T-cell (primary cell): ENCODE measurements at regions not wholly inside any gene's neighbourhood (a gene's known extent, or its start where the extent isn't known, plus 50 kb on each side); places are given as distances from the start of the nearest gene placed in this dataset.

Source experiments
- ATAC-seq, 4 experiments: fragments of 200-7000 bp in 3 of 4; fragments of 150-1000 bp in 1 of 4; cut with Tn5 transposase; replicated peaks in 1 of 4; 1 replicate in 3 of 4; 2 replicates in 1 of 4; pipeline ENCODE4 v1.10.0; 2021; ENCODE audit warnings: moderate library complexity in 3 of 4, mild to moderate bottlenecking in 2 of 4, moderate number of reproducible peaks in 1 of 4
- CTCF ChIA-PET, 2 donors: fragments of 300-600 bp; sonication (Branson Sonifier 250); formaldehyde crosslinking; loops; one replicate each; lab custom pipeline; 2022; ENCODE audit warnings: antibody characterized with exemption in 2 of 2; lab: Charles Lee
- POLR2A ChIA-PET, 2 donors: fragments of 300-600 bp; sonication (Branson Sonifier 250); formaldehyde crosslinking; loops; one replicate each; lab custom pipeline; 2022; ENCODE audit warnings: antibody characterized with exemption in 2 of 2; lab: Charles Lee
- DNase-seq, 35 experiments: peaks; one replicate each; pipeline versions ENCODE4 v3.0.0 to v3.0.0-alpha.2; 2013 to 2023
- H3K27ac ChIP-seq: one replicate; pipeline ENCODE4 v1.5.1; 2013; ENCODE audit warnings: low read length
- H3K27me3 ChIP-seq, 2 experiments: replicated peaks in 1 of 2; 1 replicate in 1 of 2; 2 replicates in 1 of 2; pipeline versions ENCODE4 v1.6.1 to v1.7.0; 2013; ENCODE audit warnings: low read length in 1 of 2, mixed read lengths in 1 of 2; ENCODE audit not compliant: control insufficient read depth in 2 of 2, insufficient read depth in 2 of 2; ENCODE audit errors: extremely low read depth in 1 of 2
- H3K36me3 ChIP-seq, 2 donors: 1 replicate in 1 of 2; 2 replicates in 1 of 2; pipeline versions ENCODE4 v1.6.1 to v1.7.0; 2013; ENCODE audit warnings: low read length in 1 of 2; ENCODE audit not compliant: control insufficient read depth in 2 of 2, insufficient read depth in 1 of 2; ENCODE audit errors: extremely low read depth in 1 of 2
- H3K4me1 ChIP-seq, 2 experiments: 1 replicate in 1 of 2; 2 replicates in 1 of 2; pipeline versions ENCODE4 v1.6.1 to v1.7.0; 2013; ENCODE audit warnings: low read length in 2 of 2, mixed read lengths in 1 of 2; ENCODE audit not compliant: insufficient read depth in 2 of 2, control insufficient read depth in 1 of 2; ENCODE audit errors: extremely low read depth in 1 of 2
- H3K4me3 ChIP-seq, 2 donors: 1 replicate in 1 of 2; 2 replicates in 1 of 2; pipeline versions ENCODE4 v1.5.1 to v1.7.0; 2013; ENCODE audit warnings: mild to moderate bottlenecking in 2 of 2, low read length in 1 of 2, moderate library complexity in 1 of 2; ENCODE audit not compliant: control insufficient read depth in 1 of 2; ENCODE audit errors: extremely low read depth in 1 of 2
- H3K9me3 ChIP-seq: 2 replicates; pipeline ENCODE4 v1.7.0; 2013
- H3K27ac Mint-ChIP-seq, 2 donors: one replicate each; pipeline ENCODE4 v1.8.0; 2020 to 2021; ENCODE audit warnings: mild to moderate bottlenecking in 2 of 2, mixed read lengths in 2 of 2
- H3K27me3 Mint-ChIP-seq, 2 donors: one replicate each; pipeline ENCODE4 v1.8.0; 2021 to 2022; ENCODE audit warnings: mixed read lengths in 2 of 2
- H3K36me3 Mint-ChIP-seq: one replicate; pipeline ENCODE4 v1.8.0; 2021; ENCODE audit warnings: mixed read lengths
- H3K4me1 Mint-ChIP-seq, 3 donors: one replicate each; pipeline ENCODE4 v1.8.0; 2020 to 2022; ENCODE audit warnings: mixed read lengths in 3 of 3, mild to moderate bottlenecking in 1 of 3
- H3K4me3 Mint-ChIP-seq, 3 donors: one replicate each; pipeline ENCODE4 v1.8.0; 2020 to 2022; ENCODE audit warnings: mild to moderate bottlenecking in 3 of 3, mixed read lengths in 3 of 3, moderate library complexity in 3 of 3
- H3K9me3 Mint-ChIP-seq, 3 donors: one replicate each; pipeline ENCODE4 v1.8.0; 2020 to 2022; ENCODE audit warnings: mixed read lengths in 3 of 3
- WGBS: methylation state at CpG from one replicate; pipeline ENCODE4 v1.1.5; 2013; ENCODE audit warnings: missing lambda C conversion rate; ENCODE audit not compliant: insufficient coverage; 5-methylcytosine and 5-hydroxymethylcytosine counted together

DNA sequence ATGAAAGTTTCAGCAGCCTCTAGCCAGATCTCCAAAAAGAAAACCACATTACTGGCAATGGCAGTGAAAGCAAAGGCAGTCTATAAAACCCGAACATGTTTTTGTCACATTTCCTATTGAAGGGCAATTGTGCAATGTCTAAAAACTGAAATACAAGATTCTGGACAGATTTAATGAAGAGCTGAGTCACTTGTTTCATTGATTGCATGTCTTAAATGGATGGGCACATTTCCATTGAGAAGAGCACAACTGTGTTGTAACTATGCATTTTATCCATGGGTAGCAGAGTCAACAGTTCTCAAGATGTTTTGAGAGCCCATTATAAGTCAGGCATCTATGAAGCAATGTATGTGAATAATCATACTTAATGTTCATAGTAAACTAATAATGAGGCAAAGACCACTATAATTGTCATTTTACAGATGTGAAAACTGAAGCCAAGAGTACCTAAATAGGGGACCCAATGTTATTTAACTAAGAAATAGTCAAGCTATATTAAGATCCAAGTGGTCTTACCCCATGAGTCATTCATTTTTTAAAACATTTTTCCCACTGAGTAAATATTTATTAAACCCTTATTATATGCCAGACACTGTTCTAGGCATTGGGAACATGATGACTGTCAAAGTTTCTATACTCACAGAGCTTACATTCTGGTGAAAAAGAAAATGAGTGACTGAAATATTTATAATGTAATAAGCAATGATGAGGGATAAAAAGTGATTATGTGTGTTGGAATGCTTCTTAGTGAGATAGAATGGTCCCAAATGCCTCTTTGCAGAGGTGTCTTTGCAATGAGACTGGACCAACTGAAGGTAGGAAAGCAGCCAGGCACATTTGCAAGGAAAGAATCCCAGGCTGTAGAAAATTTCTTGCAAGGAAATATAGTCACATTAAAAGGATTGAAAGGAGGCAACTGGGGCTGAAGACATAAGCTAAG is 818.9 kb upstream of the ACVR2A start:
- H3K27ac Mint-ChIP-seq: no peak overlapping the region
- no peaks in the 10 kb centered on the region for H3K4me1 Mint-ChIP-seq
- ATAC-seq (no peak), DNase-seq (no peak)
- POLR2A ChIA-PET: no interaction called here
- CTCF ChIA-PET: no interaction called here
- H3K4me3 Mint-ChIP-seq: no peak overlapping the region
- H3K9me3 ChIP-seq: no peaks in the 10 kb centered on the region
- WGBS: 88% methylated on average over 1 of the region's 1 CpG
- peaks cover 5 to 10% (median 10%) of the 10 kb centered on the region in 3 donors for H3K9me3 Mint-ChIP-seq
- H3K27me3 Mint-ChIP-seq: peaks cover 9 to 18% of the 10 kb centered on the region in 2 donors
- no peaks in the 10 kb centered on the region for H3K27me3 ChIP-seq
- no peaks in the 10 kb centered on the region for H3K36me3 Mint-ChIP-seq
- no peaks in the 10 kb centered on the region for H3K4me1 ChIP-seq
- no peaks in the 10 kb centered on the region for H3K36me3 ChIP-seq
- H3K4me3 ChIP-seq: no peak overlapping the region
- H3K27ac ChIP-seq: no peak overlapping the region

DNA sequence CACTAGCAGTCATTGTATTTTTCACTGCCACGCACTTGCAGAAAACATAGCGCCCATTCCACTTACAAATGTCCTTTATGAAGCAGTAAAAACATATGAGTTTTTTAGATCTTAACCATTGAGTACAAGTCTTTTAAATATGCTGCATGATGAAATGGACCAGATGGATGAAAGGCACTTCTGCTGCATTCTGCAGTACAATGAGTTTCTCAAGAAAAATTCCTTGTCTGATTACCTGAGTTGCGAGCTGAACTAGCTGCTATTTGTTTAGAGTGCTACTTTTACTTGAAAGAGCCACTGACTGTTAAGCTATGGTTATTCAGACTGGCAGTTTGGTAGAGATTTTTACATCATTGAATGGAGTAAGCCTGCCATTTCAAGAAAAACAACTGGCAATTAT is 825.5 kb upstream of the ACVR2A start:
- ATAC-seq (no peak), DNase-seq (no peak)
- H3K27ac ChIP-seq: no peak overlapping the region
- H3K36me3 ChIP-seq: no peaks in the 10 kb centered on the region
- no peaks in the 10 kb centered on the region for H3K9me3 ChIP-seq
- H3K27me3 Mint-ChIP-seq: peaks cover 2 to 8% of the 10 kb centered on the region in 2 donors
- no peaks in the 10 kb centered on the region for H3K4me1 ChIP-seq
- ChIA-PET POLR2A (no interaction called here), CTCF (no interaction called here)
- H3K27ac Mint-ChIP-seq: no peak overlapping the region
- WGBS: 67% methylated on average over 1 of the region's 3 CpGs
- H3K4me3 ChIP-seq: no peak overlapping the region
- H3K27me3 ChIP-seq: no peaks in the 10 kb centered on the region
- no peaks in the 10 kb centered on the region for H3K36me3 Mint-ChIP-seq
- no peaks in the 10 kb centered on the region for H3K4me1 Mint-ChIP-seq
- H3K9me3 Mint-ChIP-seq: peaks cover 5 to 10% (median 7%) of the 10 kb centered on the region in 3 donors
- no peak overlapping the region for H3K4me3 Mint-ChIP-seq

DNA sequence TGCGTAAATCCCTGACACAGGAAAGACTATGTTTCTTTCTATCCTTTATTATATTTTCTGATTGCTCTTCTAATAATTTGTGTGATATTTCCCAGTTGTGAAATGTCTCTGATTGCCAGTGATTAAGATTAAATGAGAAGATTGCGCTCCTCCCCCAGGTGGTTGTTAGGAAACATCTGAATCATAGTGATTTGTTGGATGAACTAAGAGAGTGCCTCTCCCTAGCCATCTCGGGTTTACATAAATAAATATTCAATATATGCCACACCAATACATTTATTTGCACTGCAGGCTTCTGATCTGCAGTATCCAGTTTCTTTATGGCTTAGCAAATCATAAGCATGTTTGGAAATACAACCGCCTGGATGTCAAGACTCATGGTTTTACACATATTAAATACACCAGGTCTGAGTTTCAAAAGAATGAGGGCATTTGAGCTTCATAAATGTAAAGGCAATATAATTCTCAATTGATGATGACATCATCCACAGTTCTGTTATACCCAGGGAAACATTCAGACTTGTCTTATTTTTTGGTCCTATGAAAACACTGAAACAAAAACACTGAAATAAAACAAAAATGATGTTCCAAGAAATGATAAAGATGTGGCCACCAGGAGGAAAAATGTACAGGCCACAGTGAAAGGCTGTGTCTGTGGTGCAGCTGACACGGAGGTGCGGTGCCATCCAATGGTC is 826.7 kb upstream of the ACVR2A start:
- Mint-ChIP-seq H3K27ac (no peak overlapping the region), H3K4me3 (no peak overlapping the region), H3K27me3 (peaks cover 0 to 5% of the 10 kb centered on the region in 2 donors), H3K4me1 (no peaks in the 10 kb centered on the region), H3K36me3 (no peaks in the 10 kb centered on the region), H3K9me3 (peaks cover 5 to 10% (median 7%) of the 10 kb centered on the region in 3 donors)
- no peaks in the 10 kb centered on the region for H3K36me3 ChIP-seq
- H3K27ac ChIP-seq: no peak overlapping the region
- no peaks in the 10 kb centered on the region for H3K27me3 ChIP-seq
- ATAC-seq: no peak
- H3K4me3 ChIP-seq: no peak overlapping the region
- WGBS: no CpG with 5 or more reads among the region's 6 CpGs
- POLR2A ChIA-PET: no interaction called here
- no peak for DNase-seq
- no peaks in the 10 kb centered on the region for H3K4me1 ChIP-seq
- H3K9me3 ChIP-seq: no peaks in the 10 kb centered on the region
- CTCF ChIA-PET: no interaction called here

DNA sequence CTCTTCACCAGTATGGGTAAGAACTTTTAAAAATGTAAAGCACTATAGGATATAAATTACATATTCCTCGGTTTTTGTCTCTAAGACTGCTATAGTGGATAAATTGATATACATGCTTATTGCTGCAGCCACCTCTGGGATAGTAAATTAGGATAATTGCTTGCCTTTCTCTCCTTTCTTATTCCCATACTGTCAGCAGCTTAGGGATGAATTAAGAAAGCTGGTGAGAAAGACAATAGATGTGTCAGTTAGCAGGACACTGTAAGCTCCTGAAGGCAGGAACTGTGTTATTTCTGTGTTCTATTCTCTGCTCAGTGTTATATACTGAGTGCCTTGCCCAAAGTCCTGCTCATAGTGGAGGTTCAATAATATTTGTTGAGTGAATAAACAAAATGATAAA is 828.6 kb upstream of the ACVR2A start:
- no peaks in the 10 kb centered on the region for H3K4me1 Mint-ChIP-seq
- no peaks in the 10 kb centered on the region for H3K9me3 Mint-ChIP-seq
- ChIA-PET CTCF (no interaction called here), POLR2A (no interaction called here)
- H3K27me3 ChIP-seq: no peaks in the 10 kb centered on the region
- H3K27ac ChIP-seq: no peak overlapping the region
- no peak for DNase-seq
- H3K27me3 Mint-ChIP-seq: peaks cover 0 to 5% of the 10 kb centered on the region in 2 donors
- H3K36me3 ChIP-seq: no peaks in the 10 kb centered on the region
- no peaks in the 10 kb centered on the region for H3K4me1 ChIP-seq
- no peak overlapping the region for H3K27ac Mint-ChIP-seq
- no CpG with 5 or more reads among the region's 1 CpG for WGBS
- no peak overlapping the region for H3K4me3 ChIP-seq
- no peaks in the 10 kb centered on the region for H3K36me3 Mint-ChIP-seq
- H3K4me3 Mint-ChIP-seq: no peak overlapping the region
- no peaks in the 10 kb centered on the region for H3K9me3 ChIP-seq
- ATAC-seq: no peak

DNA sequence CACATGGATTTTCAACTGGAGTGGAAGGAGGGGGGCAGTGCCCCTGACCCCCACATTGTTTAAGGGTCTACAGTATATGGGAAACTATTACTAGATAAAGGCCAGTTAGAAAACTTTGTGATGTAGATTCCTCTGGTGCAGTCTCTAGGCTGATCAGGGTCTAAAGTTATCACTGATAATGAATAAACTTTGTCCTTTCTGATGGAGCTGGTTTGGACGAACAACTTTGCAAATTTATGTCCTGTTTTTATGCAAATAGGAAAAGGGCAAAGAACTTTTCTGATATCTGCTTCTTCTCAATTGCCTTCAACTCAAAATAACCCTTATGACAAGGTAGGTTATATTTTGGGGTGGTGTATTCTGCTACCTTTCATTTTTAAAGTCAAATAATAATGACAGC is 829.2 kb upstream of the ACVR2A start:
- no CpG with 5 or more reads among the region's 1 CpG for WGBS
- no peaks in the 10 kb centered on the region for H3K4me1 Mint-ChIP-seq
- H3K4me1 ChIP-seq: no peaks in the 10 kb centered on the region
- no peaks in the 10 kb centered on the region for H3K36me3 Mint-ChIP-seq
- H3K27me3 ChIP-seq: no peaks in the 10 kb centered on the region
- peaks cover 0 to 5% of the 10 kb centered on the region in 2 donors for H3K27me3 Mint-ChIP-seq
- H3K4me3 ChIP-seq: no peak overlapping the region
- H3K9me3 ChIP-seq: no peaks in the 10 kb centered on the region
- no peak overlapping the region for H3K4me3 Mint-ChIP-seq
- no peak overlapping the region for H3K27ac Mint-ChIP-seq
- POLR2A ChIA-PET: no interaction called here
- CTCF ChIA-PET: no interaction called here
- DNase-seq (no peak), ATAC-seq (no peak)
- no peaks in the 10 kb centered on the region for H3K36me3 ChIP-seq
- no peak overlapping the region for H3K27ac ChIP-seq
- no peaks in the 10 kb centered on the region for H3K9me3 Mint-ChIP-seq

DNA sequence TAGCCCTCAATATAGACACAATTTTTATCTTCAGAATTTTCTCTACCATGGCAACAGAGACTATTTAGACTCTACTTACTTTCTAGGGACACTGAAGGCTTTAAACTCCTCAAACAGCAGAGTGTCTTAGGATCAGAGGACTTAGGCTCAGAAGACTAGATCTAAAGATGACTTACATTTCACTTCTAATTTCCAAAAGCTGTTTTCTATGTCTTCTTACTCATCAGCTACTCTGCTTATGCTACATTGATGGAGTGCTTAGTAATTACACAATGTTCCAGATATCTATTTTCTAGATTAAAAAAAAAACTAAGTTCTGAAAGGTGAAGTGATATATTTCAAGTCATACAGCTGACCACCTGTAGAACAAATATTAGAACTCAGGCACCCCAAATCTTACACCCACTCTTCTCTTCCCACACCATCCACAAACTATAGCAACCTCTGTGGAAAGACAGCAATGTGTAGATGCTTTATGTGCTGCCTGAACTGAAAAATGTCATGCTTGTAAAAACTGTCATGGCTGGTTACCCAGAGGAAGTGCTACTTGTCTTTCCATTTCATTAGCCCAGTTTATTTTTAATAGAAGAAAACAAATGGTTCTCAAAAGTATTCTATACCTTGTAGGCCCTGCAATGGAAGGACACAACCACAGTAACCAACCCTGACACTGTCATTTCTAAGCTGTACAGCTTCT is 831.0 kb upstream of the ACVR2A start:
- no peaks in the 10 kb centered on the region for H3K4me1 ChIP-seq
- CTCF ChIA-PET: no interaction called here
- Mint-ChIP-seq H3K36me3 (no peaks in the 10 kb centered on the region), H3K27ac (no peak overlapping the region), H3K4me1 (no peaks in the 10 kb centered on the region), H3K27me3 (no peaks in the 10 kb centered on the region), H3K9me3 (no peaks in the 10 kb centered on the region), H3K4me3 (no peak overlapping the region)
- no peak overlapping the region for H3K4me3 ChIP-seq
- DNase-seq (no peak), ATAC-seq (no peak)
- POLR2A ChIA-PET: interaction anchor here in 1 of 2 donors (0.6 kb wide), 1 partner anchor 11 kb away, joined by 7 read pairs; no protein-coding TSS in a partner anchor
- H3K27ac ChIP-seq: no peak overlapping the region
- H3K36me3 ChIP-seq: no peaks in the 10 kb centered on the region
- H3K27me3 ChIP-seq: no peaks in the 10 kb centered on the region
- no peaks in the 10 kb centered on the region for H3K9me3 ChIP-seq
